ENCODE measurements at regions not wholly inside any gene's neighbourhood (a gene's known extent, or its start where the extent isn't known, plus 50 kb on each side); places are given as distances from the start of the nearest gene placed in this dataset.

DNA sequence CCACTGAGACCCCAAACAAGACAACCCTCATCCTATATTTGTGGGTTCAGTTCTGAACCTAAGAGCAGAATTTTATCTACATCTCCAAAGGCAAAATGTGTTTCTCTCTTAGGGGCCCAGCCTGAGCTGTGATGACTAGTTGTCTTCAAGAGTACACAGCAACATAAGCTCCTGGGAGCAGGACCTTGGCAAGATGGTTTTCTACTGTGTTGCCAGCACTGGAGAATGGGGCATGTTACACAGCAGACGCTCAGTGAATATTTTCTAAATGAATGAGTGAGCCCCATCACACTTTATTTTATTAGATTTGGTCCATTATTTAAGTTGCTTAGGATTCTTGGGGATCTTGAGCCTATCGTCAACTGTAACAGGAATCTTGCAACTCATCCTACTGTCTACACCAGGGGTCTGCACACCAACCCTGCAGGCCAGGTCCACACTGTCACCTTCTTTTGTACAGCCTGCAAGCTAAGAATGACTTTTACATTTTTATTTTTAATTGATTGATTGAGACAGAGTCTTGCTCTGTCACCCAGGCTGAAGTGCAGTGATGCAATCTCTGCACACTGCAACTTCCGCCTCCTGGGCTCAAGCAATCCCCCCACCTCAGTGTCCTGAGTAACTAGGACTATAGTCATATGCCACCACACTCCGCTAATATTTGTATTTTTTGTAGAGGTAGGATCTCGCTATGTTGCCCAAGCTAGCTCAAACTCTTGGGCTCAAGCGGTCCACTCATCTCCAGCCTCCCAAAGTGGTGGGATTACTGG, 347.1 kb downstream of the FGFR2 start (continued):
- TF ChIP-seq JUNB (IDR thresholded peaks at IDR 0.05), result no peak
- TF ChIP-seq BCL3 (IDR thresholded peaks at IDR 0.05; ENCODE audit: borderline replicate concordance, insufficient read depth, low read depth, low read length, poor library complexity, severe bottlenecking), result no peak
- no peak for TF ChIP-seq PML (IDR thresholded peaks at IDR 0.05; ENCODE audit: low read length)
- no peak for TF ChIP-seq KLF5 (IDR thresholded peaks at IDR 0.05; ENCODE audit: partially characterized antibody)

- intact Hi-C loops (cut with micrococcal nuclease; ENCODE audit: unreplicated experiment), result no loop called here
- FAIRE-seq (no peak), ATAC-seq (no peak), DNase-seq (ENCODE audit: low read depth, low spot score) (no peak)
- ChIA-PET POLR2A (no interaction called here), CTCF (no interaction called here), SMC1A (ENCODE audit: uncharacterized antibody, unreplicated experiment) (no interaction called here), RAD21 (ENCODE audit: unreplicated experiment) (no interaction called here)
- H3K9ac ChIP-seq (ENCODE audit: control insufficient read depth, insufficient read depth, low read length), result no peak overlapping the region
- no peak overlapping the region for H3K27ac ChIP-seq (ENCODE audit: control insufficient read depth, insufficient read depth)
- H3K4me2 ChIP-seq (ENCODE audit: control insufficient read depth, insufficient read depth), result no peak overlapping the region
- H3K4me1 ChIP-seq (ENCODE audit: control insufficient read depth, insufficient read depth, low read length), result no peaks in the 10 kb centered on the region
- no peaks in the 10 kb centered on the region for H3K79me2 ChIP-seq (ENCODE audit: control insufficient read depth, insufficient read depth, low read length)
- no peaks in the 10 kb centered on the region for H3K36me3 ChIP-seq (ENCODE audit: control insufficient read depth in 2 of 2, insufficient read depth in 2 of 2, low read length in 1 of 2)
- in situ Hi-C loops (cut with MboI), result no loop called here
- no peaks in the 10 kb centered on the region for H3K27me3 ChIP-seq (replicated peaks in 1 of 2; ENCODE audit: control insufficient read depth in 2 of 2, insufficient read depth in 2 of 2, low read length in 1 of 2)
- H3K9me3 ChIP-seq (replicated peaks; ENCODE audit: control insufficient read depth, insufficient read depth, low read length), result no peaks in the 10 kb centered on the region
- no TSS peak for BruUV-seq (replicated peaks)
- H4K20me1 ChIP-seq (ENCODE audit: control insufficient read depth, insufficient read depth), result no peaks in the 10 kb centered on the region
- no peak overlapping the region for H3K4me3 ChIP-seq
- TF ChIP-seq MAX (IDR thresholded peaks at IDR 0.05; ENCODE audit: low read depth, low read length), result no peak
- TF ChIP-seq, protein P1, sequence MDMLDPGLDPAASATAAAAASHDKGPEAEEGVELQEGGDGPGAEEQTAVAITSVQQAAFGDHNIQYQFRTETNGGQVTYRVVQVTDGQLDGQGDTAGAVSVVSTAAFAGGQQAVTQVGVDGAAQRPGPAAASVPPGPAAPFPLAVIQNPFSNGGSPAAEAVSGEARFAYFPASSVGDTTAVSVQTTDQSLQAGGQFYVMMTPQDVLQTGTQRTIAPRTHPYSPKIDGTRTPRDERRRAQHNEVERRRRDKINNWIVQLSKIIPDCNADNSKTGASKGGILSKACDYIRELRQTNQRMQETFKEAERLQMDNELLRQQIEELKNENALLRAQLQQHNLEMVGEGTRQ (IDR thresholded peaks at IDR 0.05; ENCODE audit: borderline replicate concordance, low read depth, low read length), result no peak
- 17% methylated on average over 2 of the region's 2 CpGs for WGBS (ENCODE audit: insufficient coverage, insufficient replicate concordance, low lambda C conversion rate, missing lambda C conversion rate)
- no peak overlapping the region for H2AFZ ChIP-seq (ENCODE audit: control insufficient read depth, low read depth, low read length)
Observed at GRCh38 chr10:121252756-121253155, 345.5 kb downstream of the FGFR2 start.

All from GM12878 (cell line).